GM23338 (cell line): ENCODE measurements at regions not wholly inside any gene's neighbourhood (a gene's known extent, or its start where the extent isn't known, plus 50 kb on each side); places are given as distances from the start of the nearest gene placed in this dataset.
A peak's percentile ranks its signal among the peaks of the same experiment; 100 is the strongest.

Experiments used
- ATAC-seq: fragments of 200-7000 bp; cut with Tn5 transposase; 3 replicates; pipeline ENCODE4 v1.9.1; 2020
- DNase-seq: peaks from one replicate; pipeline ENCODE4 v3.0.0-alpha.2; 2015; ENCODE audit warnings: low spot score
- H2AFZ ChIP-seq: fragments of 200-600 bp; sonication (generic); 2 replicates; pipeline ENCODE4 v1.8.0; 2016; ENCODE audit warnings: antibody characterized with exemption, mild to moderate bottlenecking, moderate library complexity
- H3F3A ChIP-seq: fragments of 200-600 bp; sonication (generic); replicated peaks from 2 replicates; pipeline ENCODE4 v1.8.0; 2017; ENCODE audit warnings: antibody characterized with exemption, mixed run types, low read depth
- H3K27ac ChIP-seq: fragments of 200-600 bp; sonication (generic); 2 replicates; pipeline ENCODE4 v1.6.1; 2016; ENCODE audit warnings: low read depth
- H3K27me3 ChIP-seq: fragments of 200-600 bp; sonication (generic); 2 replicates; pipeline ENCODE4 v1.8.0; 2016; ENCODE audit warnings: mild to moderate bottlenecking, mixed run types, moderate library complexity; ENCODE audit not compliant: insufficient read depth
- H3K36me3 ChIP-seq: fragments of 200-600 bp; sonication (generic); 2 replicates; pipeline ENCODE4 v1.8.0; 2016; ENCODE audit warnings: mild to moderate bottlenecking; ENCODE audit not compliant: insufficient read depth
- H3K4me1 ChIP-seq: fragments of 200-600 bp; sonication (generic); 2 replicates; pipeline ENCODE4 v1.8.0; 2016; ENCODE audit warnings: mild to moderate bottlenecking, moderate library complexity; ENCODE audit not compliant: insufficient read depth
- H3K4me2 ChIP-seq: fragments of 200-600 bp; sonication (generic); 2 replicates; pipeline ENCODE4 v1.7.1; 2017; ENCODE audit warnings: mixed run types
- H3K4me3 ChIP-seq: fragments of 200-600 bp; sonication (generic); 2 replicates; pipeline ENCODE4 v1.6.1; 2016; ENCODE audit warnings: mixed run types
- H3K79me2 ChIP-seq: fragments of 200-600 bp; sonication (generic); replicated peaks from 2 replicates; pipeline ENCODE4 v1.8.0; 2017; ENCODE audit warnings: mild to moderate bottlenecking; ENCODE audit not compliant: insufficient read depth
- H3K9me2 ChIP-seq: fragments of 200-600 bp; sonication (generic); 2 replicates; pipeline ENCODE4 v1.8.0; 2017; ENCODE audit not compliant: insufficient read depth
- H4K20me1 ChIP-seq: fragments of 200-600 bp; sonication (generic); replicated peaks from 2 replicates; pipeline ENCODE4 v1.8.0; 2017; ENCODE audit warnings: mild to moderate bottlenecking; ENCODE audit not compliant: insufficient read depth
- H3K27ac Mint-ChIP-seq: 2 replicates; pipeline ENCODE4 v1.8.0; 2020; ENCODE audit warnings: inconsistent platforms, mild to moderate bottlenecking, moderate library complexity, mixed read lengths
- H3K27me3 Mint-ChIP-seq: 3 replicates; pipeline ENCODE4 v1.8.0; 2022; ENCODE audit warnings: low read depth, mild to moderate bottlenecking, moderate library complexity, mixed read lengths, inconsistent platforms; ENCODE audit not compliant: insufficient read depth, poor library complexity
- H3K36me3 Mint-ChIP-seq: 3 replicates; pipeline ENCODE4 v1.8.0; 2021; ENCODE audit warnings: low read depth, mild to moderate bottlenecking, inconsistent platforms, moderate library complexity, mixed read lengths
- H3K4me1 Mint-ChIP-seq: 3 replicates; pipeline ENCODE4 v1.8.0; 2020; ENCODE audit warnings: mild to moderate bottlenecking, inconsistent platforms, mixed read lengths
- H3K4me3 Mint-ChIP-seq: 3 replicates; pipeline ENCODE4 v1.8.0; 2021; ENCODE audit warnings: moderate library complexity, mild to moderate bottlenecking, inconsistent platforms, mixed read lengths
- H3K9me3 Mint-ChIP-seq: 3 replicates; pipeline ENCODE4 v1.8.0; 2020; ENCODE audit warnings: moderate library complexity, mild to moderate bottlenecking, inconsistent platforms, mixed read lengths
- CREB1 ChIP-seq: fragments of 250-450 bp; sonication (Bioruptor Pico); IDR thresholded peaks from 2 replicates; pipeline ENCODE4 v1.5.0; 2020; ENCODE audit warnings: low read depth, mild to moderate bottlenecking, moderate library complexity
- ETS1 ChIP-seq: IDR thresholded peaks from 2 replicates; pipeline ENCODE4 v1.6.1; 2016; ENCODE audit warnings: antibody characterized with exemption
- EZH2phosphoT487 ChIP-seq: fragments of 200-600 bp; sonication (generic); IDR thresholded peaks from one replicate; pipeline ENCODE4 v1.8.1; 2018; ENCODE audit warnings: antibody characterized with exemption; ENCODE audit not compliant: unreplicated experiment
- JUNB ChIP-seq: IDR thresholded peaks from one replicate; pipeline ENCODE4 v1.6.1; 2016; ENCODE audit warnings: antibody characterized with exemption; ENCODE audit not compliant: unreplicated experiment
- NANOG ChIP-seq: IDR thresholded peaks from 2 replicates; pipeline ENCODE4 v1.6.1; 2016; ENCODE audit warnings: antibody characterized with exemption, borderline replicate concordance
- POLR2AphosphoS5 ChIP-seq: IDR thresholded peaks from 2 replicates; pipeline ENCODE4 v1.6.1; 2016; ENCODE audit warnings: antibody characterized with exemption, low read depth
- REST ChIP-seq: IDR thresholded peaks from one replicate; pipeline ENCODE4 v1.6.1; 2018; ENCODE audit warnings: antibody characterized with exemption; ENCODE audit not compliant: unreplicated experiment
- STAT1 ChIP-seq: IDR thresholded peaks from one replicate; pipeline ENCODE4 v1.6.1; 2016; ENCODE audit warnings: antibody characterized with exemption; ENCODE audit not compliant: unreplicated experiment
- ZNF114 ChIP-seq: fragments of 250-450 bp; sonication (Bioruptor Pico); IDR thresholded peaks from 2 replicates; pipeline ENCODE4 v1.5.0; 2020; ENCODE audit warnings: mild to moderate bottlenecking, moderate library complexity
- ZNF331 ChIP-seq: fragments of 250-450 bp; sonication (Bioruptor Pico); IDR thresholded peaks from 2 replicates; pipeline ENCODE4 v1.5.0; 2020; ENCODE audit warnings: low read depth, mild to moderate bottlenecking, moderate library complexity

- no peak for TF ChIP-seq ETS1
- no peak for TF ChIP-seq POLR2AphosphoS5
- no peak for TF ChIP-seq STAT1
- no peak for TF ChIP-seq REST
- no peak for TF ChIP-seq NANOG
These were observed 97.8 kb downstream of the GTPBP8 start (continued) for GRCh38 chr3:113088616-113089015.

- no peaks in the 10 kb centered on the region for H3K79me2 ChIP-seq
- no peak overlapping the region for H3K4me3 ChIP-seq
- no peaks in the 10 kb centered on the region for H4K20me1 ChIP-seq
- peak overlapping the region; percentile 56; the same call in 1 of the 2 replicates for H2AFZ ChIP-seq
- Mint-ChIP-seq H3K27me3 (peaks cover 5% of the 10 kb centered on the region), H3K4me3 (no peak overlapping the region), H3K36me3 (no peaks in the 10 kb centered on the region; the same call in 2 of the 3 replicates), H3K4me1 (peaks cover 38% of the 10 kb centered on the region), H3K9me3 (no peaks in the 10 kb centered on the region), H3K27ac (no peak overlapping the region)
- H3K9me2 ChIP-seq = no peaks in the 10 kb centered on the region
- H3K27ac ChIP-seq = no peak overlapping the region
- H3K27me3 ChIP-seq = no peaks in the 10 kb centered on the region
- no peak overlapping the region for H3K4me2 ChIP-seq
- H3F3A ChIP-seq = no peaks in the 10 kb centered on the region
- DNase-seq (no peak), ATAC-seq (no peak)
- no peaks in the 10 kb centered on the region for H3K36me3 ChIP-seq
- H3K4me1 ChIP-seq = peaks cover 15% of the 10 kb centered on the region
- TF ChIP-seq JUNB = no peak
- TF ChIP-seq NANOG = no peak
- TF ChIP-seq POLR2AphosphoS5 = no peak
- TF ChIP-seq EZH2phosphoT487 = no peak
- TF ChIP-seq CREB1 (CRISPR knock-in tag) = no peak
- no peak for TF ChIP-seq ZNF331 (CRISPR knock-in tag)
- TF ChIP-seq REST = no peak
- no peak for TF ChIP-seq ZNF114 (CRISPR knock-in tag)
- no peak for TF ChIP-seq ETS1
These were observed 100.6 kb downstream of the GTPBP8 start for GRCh38 chr3:113091417-113091816.
